Gastrocnemius medialis (tissue), 4 donors: ENCODE measurements at regions not wholly inside any gene's neighbourhood (a gene's known extent, or its start where the extent isn't known, plus 50 kb on each side); places are given as distances from the start of the nearest gene placed in this dataset.
"Not testable (repeated sequence)": the region's sequence is repeated elsewhere in the genome, so short reads cannot be mapped to it uniquely, and the experiment has no call there.

Experiments
- ATAC-seq, 2 donors: fragments of 150-250 bp; one replicate each; pipeline ENCODE4 v1.9.1; 2016
- DNase-seq, 2 donors: peaks; one replicate each; pipeline ENCODE4 v3.0.0-alpha.2; 2019
- H3K27ac ChIP-seq, 4 donors: fragments of 200-600 bp; sonication (generic); 1 replicate in 1 of 4; 2 replicates in 3 of 4; pipeline ENCODE4 v1.5.1; 2016 to 2018; ENCODE audit warnings: mild to moderate bottlenecking in 2 of 4, moderate library complexity in 1 of 4
- H3K27me3 ChIP-seq, 3 donors: fragments of 200-600 bp; sonication (generic) in 2 of 3; 1 replicate in 1 of 3; 2 replicates in 2 of 3; pipeline versions ENCODE4 v1.5.1 to v1.6.0; 2016 to 2019; ENCODE audit warnings: mild to moderate bottlenecking in 1 of 3, moderate library complexity in 1 of 3
- H3K36me3 ChIP-seq, 2 donors: fragments of 200-600 bp; sonication (generic) in 1 of 2; one replicate each; pipeline ENCODE4 v1.5.1; 2017 to 2018
- H3K4me1 ChIP-seq, 2 donors: fragments of 200-600 bp; sonication (generic) in 1 of 2; one replicate each; pipeline ENCODE4 v1.5.1; 2016 to 2017; ENCODE audit warnings: mild to moderate bottlenecking in 2 of 2
- H3K4me3 ChIP-seq, 4 donors: fragments of 200-600 bp; sonication (generic) in 3 of 4; 1 replicate in 1 of 4; 2 replicates in 3 of 4; pipeline ENCODE4 v1.5.1; 2016 to 2019; ENCODE audit warnings: mild to moderate bottlenecking in 2 of 4
- H3K9me3 ChIP-seq, 3 donors: fragments of 200-600 bp; sonication (generic) in 2 of 3; 1 replicate in 1 of 3; 2 replicates in 2 of 3; pipeline ENCODE4 v1.5.1; 2016 to 2019
- POLR2A ChIP-seq, 2 donors: fragments of 450-650 bp; IDR thresholded peaks; one replicate each; pipeline ENCODE4 v1.6.1; 2017; ENCODE audit warnings: antibody characterized with exemption in 2 of 2, mild to moderate bottlenecking in 2 of 2, moderate library complexity in 2 of 2
- in situ Hi-C, 4 donors: fragments of 200-750 bp; cut with MboI; loops; one replicate each; pipeline versions ENCODE4 v1.15.0 to v1.8.0; 2017; ENCODE audit warnings: low sequenced_read_pairs in 4 of 4
- intact Hi-C: fragments of 100-400 bp; cut with DNase I; formaldehyde crosslinking; loops from one replicate; pipeline ENCODE4 v1.15.1; 2023; ENCODE audit warnings: low total_unique reads
- TF ChIP-seq, protein P1 (sequence below), 5 experiments: fragments of 450-650 bp in 3 of 5; fragments of 200-600 bp in 2 of 5; sonication (generic) in 2 of 5; IDR thresholded peaks in 4 of 5; conservative IDR thresholded peaks in 1 of 5; 1 replicate in 4 of 5; 2 replicates in 1 of 5; pipeline ENCODE4 v1.5.1; 2016 to 2019; ENCODE audit warnings: antibody characterized with exemption in 5 of 5, mild to moderate bottlenecking in 3 of 5, moderate library complexity in 3 of 5

DNA sequence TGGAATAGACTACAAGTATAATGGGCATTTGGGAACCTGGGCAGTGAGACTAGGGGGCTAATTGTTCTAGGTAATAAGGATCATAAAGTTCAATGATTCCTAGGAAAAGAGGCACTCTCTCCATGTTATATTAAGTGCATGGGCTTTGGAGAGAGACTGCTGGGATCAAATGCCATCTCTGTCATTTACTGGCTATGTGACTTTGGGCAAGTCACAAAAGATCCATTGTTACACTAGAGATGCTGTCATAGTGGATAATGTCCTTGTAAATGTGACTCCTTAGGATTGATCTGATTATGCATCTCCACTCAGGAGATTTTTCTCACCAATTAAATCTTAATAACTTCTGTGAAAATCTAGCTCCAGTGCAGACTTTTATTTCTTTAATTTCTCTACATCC is 156.3 kb upstream of the CACNA2D1 start:
- TF ChIP-seq, protein P1, sequence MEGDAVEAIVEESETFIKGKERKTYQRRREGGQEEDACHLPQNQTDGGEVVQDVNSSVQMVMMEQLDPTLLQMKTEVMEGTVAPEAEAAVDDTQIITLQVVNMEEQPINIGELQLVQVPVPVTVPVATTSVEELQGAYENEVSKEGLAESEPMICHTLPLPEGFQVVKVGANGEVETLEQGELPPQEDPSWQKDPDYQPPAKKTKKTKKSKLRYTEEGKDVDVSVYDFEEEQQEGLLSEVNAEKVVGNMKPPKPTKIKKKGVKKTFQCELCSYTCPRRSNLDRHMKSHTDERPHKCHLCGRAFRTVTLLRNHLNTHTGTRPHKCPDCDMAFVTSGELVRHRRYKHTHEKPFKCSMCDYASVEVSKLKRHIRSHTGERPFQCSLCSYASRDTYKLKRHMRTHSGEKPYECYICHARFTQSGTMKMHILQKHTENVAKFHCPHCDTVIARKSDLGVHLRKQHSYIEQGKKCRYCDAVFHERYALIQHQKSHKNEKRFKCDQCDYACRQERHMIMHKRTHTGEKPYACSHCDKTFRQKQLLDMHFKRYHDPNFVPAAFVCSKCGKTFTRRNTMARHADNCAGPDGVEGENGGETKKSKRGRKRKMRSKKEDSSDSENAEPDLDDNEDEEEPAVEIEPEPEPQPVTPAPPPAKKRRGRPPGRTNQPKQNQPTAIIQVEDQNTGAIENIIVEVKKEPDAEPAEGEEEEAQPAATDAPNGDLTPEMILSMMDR (IDR thresholded peaks at IDR 0.05 in 4 of 5, conservative IDR thresholded peaks at IDR 0.05 in 1 of 5): no peak
- TF ChIP-seq POLR2A (IDR thresholded peaks at IDR 0.05): no peak
- H3K27me3 ChIP-seq: no peaks in the 10 kb centered on the region
- intact Hi-C loops (loop anchor here (10.0 kb wide), 1 partner anchor 555 kb away; no protein-coding TSS in a partner anchor), in situ Hi-C loops (loop anchor here in 3 of 4 donors (25.0 kb wide), 1 partner anchor 1113 kb away; no protein-coding TSS in a partner anchor)
- no peaks in the 10 kb centered on the region for H3K36me3 ChIP-seq
- no peaks in the 10 kb centered on the region for H3K9me3 ChIP-seq
- no peak overlapping the region for H3K4me3 ChIP-seq
- no peak for DNase-seq
- H3K27ac ChIP-seq: no peak overlapping the region
- H3K4me1 ChIP-seq: peaks cover 0 to under 1% of the 10 kb centered on the region in 2 donors
- no peak for ATAC-seq

DNA sequence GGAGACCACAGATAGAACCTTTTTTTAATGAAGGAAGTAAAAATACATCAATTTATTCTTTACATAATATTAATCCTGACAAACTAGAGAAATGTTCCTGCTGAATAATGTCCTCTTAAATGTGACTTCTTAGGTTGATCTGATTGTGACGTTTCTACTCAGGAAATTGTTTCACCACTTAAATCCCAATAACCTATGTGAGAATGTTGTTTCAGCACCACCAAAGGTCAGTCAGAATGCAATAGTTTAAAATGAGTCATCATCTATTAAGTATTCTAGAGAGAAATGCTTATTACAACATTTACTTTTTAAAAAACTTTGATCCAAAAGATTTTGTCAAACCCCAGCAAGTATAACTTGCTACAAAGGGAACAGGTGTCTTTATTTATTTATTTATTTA is 155.4 kb upstream of the CACNA2D1 start:
- H3K9me3 ChIP-seq: no peaks in the 10 kb centered on the region
- no peak overlapping the region for H3K4me3 ChIP-seq
- no peaks in the 10 kb centered on the region for H3K36me3 ChIP-seq
- no peak for DNase-seq
- in situ Hi-C loops: loop anchor here in 3 of 4 donors (25.0 kb wide), 1 partner anchor 1112 kb away; no protein-coding TSS in a partner anchor
- no peak overlapping the region for H3K27ac ChIP-seq
- H3K4me1 ChIP-seq: peaks cover 0 to 9% of the 10 kb centered on the region in 2 donors
- no peak for ATAC-seq
- intact Hi-C loops: no loop called here
- H3K27me3 ChIP-seq: no peaks in the 10 kb centered on the region
- TF ChIP-seq, protein P1 (IDR thresholded peaks at IDR 0.05 in 4 of 5, conservative IDR thresholded peaks at IDR 0.05 in 1 of 5): no peak
- no peak for TF ChIP-seq POLR2A (IDR thresholded peaks at IDR 0.05)

DNA sequence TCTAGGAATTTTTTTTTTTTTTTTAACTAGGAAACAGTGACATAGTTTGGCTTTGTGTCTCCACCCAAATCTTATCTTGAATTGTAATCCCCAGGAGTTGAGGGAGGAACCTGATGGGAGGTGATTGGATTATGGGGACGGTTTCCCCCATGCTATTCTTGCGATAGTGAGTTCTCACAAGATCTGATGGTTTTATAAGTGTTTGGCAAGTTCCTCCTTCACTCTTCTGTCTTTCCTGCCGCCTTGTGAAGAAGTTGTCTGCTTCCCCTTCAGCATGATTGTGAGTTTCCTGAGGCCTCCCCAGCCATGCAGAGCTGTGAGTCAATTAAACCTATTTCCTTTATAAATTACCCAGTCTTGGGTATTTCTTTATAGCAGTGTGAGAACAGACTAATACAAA is 152.2 kb upstream of the CACNA2D1 start:
- H3K36me3 ChIP-seq, intact Hi-C loops, H3K27ac ChIP-seq, H3K27me3 ChIP-seq, H3K4me3 ChIP-seq, H3K4me1 ChIP-seq, H3K9me3 ChIP-seq, DNase-seq, ATAC-seq: not testable (repeated sequence)
- in situ Hi-C loops: loop anchor here in 3 of 4 donors (25.0 kb wide), 1 partner anchor 1108 kb away; no protein-coding TSS in a partner anchor

DNA sequence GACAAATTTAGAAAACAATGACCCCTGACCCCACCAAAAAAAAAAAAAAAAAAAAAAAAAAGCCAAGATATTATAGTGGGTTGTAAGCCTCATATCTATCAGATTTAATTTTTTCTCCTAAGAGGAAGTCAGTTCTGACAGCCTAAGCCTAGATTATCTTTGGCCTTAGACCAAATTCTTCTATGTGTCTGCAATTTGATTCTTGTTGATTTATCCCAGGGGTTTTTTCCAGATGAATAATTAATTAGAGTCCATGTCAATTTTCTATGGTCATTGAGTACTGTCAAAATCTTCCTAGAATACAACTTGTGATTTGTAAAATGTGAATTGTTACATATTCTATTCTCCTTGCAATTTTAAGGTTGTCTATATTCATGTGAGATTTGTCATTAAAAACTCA is 151.6 kb upstream of the CACNA2D1 start:
- intact Hi-C loops: no loop called here
- Histone ChIP-seq H3K27ac (no peak overlapping the region), H3K4me1 (peaks cover 0 to 9% of the 10 kb centered on the region in 2 donors), H3K36me3 (no peaks in the 10 kb centered on the region), H3K4me3 (no peak overlapping the region), H3K27me3 (no peaks in the 10 kb centered on the region), H3K9me3 (no peaks in the 10 kb centered on the region)
- DNase-seq (no peak), ATAC-seq (no peak)
- no peak for TF ChIP-seq POLR2A (IDR thresholded peaks at IDR 0.05)
- TF ChIP-seq, protein P1 (IDR thresholded peaks at IDR 0.05 in 4 of 5, conservative IDR thresholded peaks at IDR 0.05 in 1 of 5): no peak
- in situ Hi-C loops: loop anchor here in 3 of 4 donors (25.0 kb wide), 1 partner anchor 1108 kb away; no protein-coding TSS in a partner anchor

DNA sequence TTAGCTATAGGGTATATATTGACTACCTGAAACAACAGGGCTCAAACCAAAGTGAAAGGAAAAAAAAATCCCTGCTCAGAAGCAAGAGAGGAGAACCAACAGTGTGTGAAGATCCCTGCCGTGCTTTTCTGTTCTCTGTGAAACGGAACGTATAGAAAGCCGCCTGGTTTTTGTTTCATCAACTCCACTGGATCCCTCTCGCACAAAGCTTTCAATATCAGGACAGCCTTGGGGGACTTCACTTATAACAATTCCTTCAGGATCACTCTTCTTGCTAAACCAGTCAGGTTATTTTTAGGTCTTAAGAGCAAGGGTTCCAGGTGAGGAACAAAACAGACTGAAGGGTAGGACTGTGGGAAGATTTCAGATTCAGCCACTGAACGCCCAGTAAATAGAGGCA is 151.1 kb upstream of the CACNA2D1 start:
- Histone ChIP-seq H3K4me1 (peaks cover 0 to 9% of the 10 kb centered on the region in 2 donors), H3K36me3 (no peaks in the 10 kb centered on the region), H3K4me3 (peak overlapping the region in 1 of 4 donors; percentile 6), H3K9me3 (no peaks in the 10 kb centered on the region), H3K27me3 (no peaks in the 10 kb centered on the region), H3K27ac (no peak overlapping the region)
- no peak for DNase-seq
- in situ Hi-C loops (loop anchor here in 3 of 4 donors (25.0 kb wide), 1 partner anchor 1107 kb away; no protein-coding TSS in a partner anchor), intact Hi-C loops (no loop called here)
- no peak for ATAC-seq
- TF ChIP-seq, protein P1 (IDR thresholded peaks at IDR 0.05 in 4 of 5, conservative IDR thresholded peaks at IDR 0.05 in 1 of 5): no peak
- no peak for TF ChIP-seq POLR2A (IDR thresholded peaks at IDR 0.05)
